Jurkat, Clone E6-1 (cell line): ENCODE measurements at regions not wholly inside any gene's neighbourhood (a gene's known extent, or its start where the extent isn't known, plus 50 kb on each side); places are given as distances from the start of the nearest gene placed in this dataset.

Experiments
- DNase-seq: peaks from one replicate; pipeline ENCODE4 v3.0.0-alpha.2; 2011; ENCODE audit warnings: low read depth, low spot score
- H3K4me3 ChIP-seq: 2 replicates; pipeline ENCODE4 v1.5.1; 2011; ENCODE audit warnings: mild to moderate bottlenecking, low read length, control low read depth, moderate library complexity

GRCh38 chr5:33261305-33261704 lies 179.5 kb upstream of the TARS1 start:
- DNase-seq: no peak
- H3K4me3 ChIP-seq: no peak overlapping the region

GRCh38 chr5:33261747-33262146 lies 179.0 kb upstream of the TARS1 start:
- H3K4me3 ChIP-seq: no peak overlapping the region
- no peak for DNase-seq

GRCh38 chr5:33267801-33268200 lies 173.0 kb upstream of the TARS1 start:
- DNase-seq: no peak
- H3K4me3 ChIP-seq: no peak overlapping the region

GRCh38 chr5:33268374-33268773 lies 172.4 kb upstream of the TARS1 start:
- H3K4me3 ChIP-seq: no peak overlapping the region
- no peak for DNase-seq

GRCh38 chr5:33270671-33271070 lies 170.1 kb upstream of the TARS1 start:
- H3K4me3 ChIP-seq: no peak overlapping the region
- no peak for DNase-seq

- no peak for DNase-seq
- no peak overlapping the region for H3K4me3 ChIP-seq
Observed at GRCh38 chr5:33271606-33272005, 169.2 kb upstream of the TARS1 start.

GRCh38 chr5:33272288-33272687 lies 168.5 kb upstream of the TARS1 start:
- no peak for DNase-seq

GRCh38 chr5:33273985-33274384 lies 166.8 kb upstream of the TARS1 start:
- H3K4me3 ChIP-seq: no peak overlapping the region
- DNase-seq: no peak

More at GRCh38 chr5:33272288-33272687, 168.5 kb upstream of the TARS1 start:
- no peak overlapping the region for H3K4me3 ChIP-seq

- no peak for DNase-seq
- no peak overlapping the region for H3K4me3 ChIP-seq
Observed at GRCh38 chr5:33275391-33275790, 165.4 kb upstream of the TARS1 start.

- no peak for DNase-seq
- H3K4me3 ChIP-seq: no peak overlapping the region
Observed at GRCh38 chr5:33275921-33276627, 164.7 kb upstream of the TARS1 start.

GRCh38 chr5:33276628-33276950 lies 164.2 kb upstream of the TARS1 start:
- no peak overlapping the region for H3K4me3 ChIP-seq
- DNase-seq: no peak

GRCh38 chr5:33277061-33277650 lies 163.6 kb upstream of the TARS1 start:
- DNase-seq: no peak
- no peak overlapping the region for H3K4me3 ChIP-seq

- no peak overlapping the region for H3K4me3 ChIP-seq
- no peak for DNase-seq
Observed at GRCh38 chr5:33281431-33281843, 159.3 kb upstream of the TARS1 start.

GRCh38 chr5:33282157-33282556 lies 158.6 kb upstream of the TARS1 start:
- no peak overlapping the region for H3K4me3 ChIP-seq
- no peak for DNase-seq

GRCh38 chr5:33282696-33283095 lies 158.1 kb upstream of the TARS1 start:
- DNase-seq: no peak
- H3K4me3 ChIP-seq: no peak overlapping the region

GRCh38 chr5:33283243-33283642 lies 157.5 kb upstream of the TARS1 start:
- no peak for DNase-seq
- no peak overlapping the region for H3K4me3 ChIP-seq

GRCh38 chr5:33284681-33285080 lies 156.1 kb upstream of the TARS1 start:
- H3K4me3 ChIP-seq: no peak overlapping the region
- DNase-seq: no peak

- no peak overlapping the region for H3K4me3 ChIP-seq
- no peak for DNase-seq
Observed at GRCh38 chr5:33287242-33287641, 153.5 kb upstream of the TARS1 start.

GRCh38 chr5:33291216-33292000 lies 149.4 kb upstream of the TARS1 start:
- no peak for DNase-seq
- no peak overlapping the region for H3K4me3 ChIP-seq

- no peak for DNase-seq
- no peak overlapping the region for H3K4me3 ChIP-seq
Observed at GRCh38 chr5:33297760-33298216, 143.0 kb upstream of the TARS1 start.
